BJ (cell line): ENCODE measurements at regions not wholly inside any gene's neighbourhood (a gene's known extent, or its start where the extent isn't known, plus 50 kb on each side); places are given as distances from the start of the nearest gene placed in this dataset.

Source experiments
- CTCF ChIA-PET: fragments of 350-600 bp; formaldehyde crosslinking; extraction: SDS; loops from one replicate; lab custom pipeline; 2021; ENCODE audit warnings: antibody characterized with exemption, inconsistent platforms; lab: Yijun Ruan, JAX
- POLR2A ChIA-PET: fragments of 300-600 bp; sonication (Branson Sonifier 250); formaldehyde crosslinking; extraction: SDS; loops from one replicate; lab custom pipeline; 2021; ENCODE audit warnings: antibody characterized with exemption; lab: Charles Lee
- DNase-seq: peaks from one replicate; pipeline ENCODE4 v3.0.0-alpha.2; 2011; ENCODE audit warnings: low read depth
- H3K27me3 ChIP-seq: 2 replicates; pipeline ENCODE4 v1.6.0; 2011; ENCODE audit warnings: low read length; ENCODE audit not compliant: control insufficient read depth, insufficient read depth
- H3K36me3 ChIP-seq: 2 replicates; pipeline ENCODE4 v1.5.1; 2011; ENCODE audit warnings: low read length; ENCODE audit not compliant: control insufficient read depth, insufficient read depth
- H3K4me3 ChIP-seq: 2 replicates; pipeline ENCODE4 v1.5.1; 2011; ENCODE audit warnings: low read depth, mild to moderate bottlenecking, control low read depth, low read length
- TF ChIP-seq, protein P1 (sequence below): IDR thresholded peaks from 2 replicates; pipeline ENCODE4 v1.5.1; 2011; ENCODE audit warnings: low read depth, mild to moderate bottlenecking, control low read depth, inconsistent platforms, low read length, moderate library complexity; ENCODE audit not compliant: insufficient read depth

DNA sequence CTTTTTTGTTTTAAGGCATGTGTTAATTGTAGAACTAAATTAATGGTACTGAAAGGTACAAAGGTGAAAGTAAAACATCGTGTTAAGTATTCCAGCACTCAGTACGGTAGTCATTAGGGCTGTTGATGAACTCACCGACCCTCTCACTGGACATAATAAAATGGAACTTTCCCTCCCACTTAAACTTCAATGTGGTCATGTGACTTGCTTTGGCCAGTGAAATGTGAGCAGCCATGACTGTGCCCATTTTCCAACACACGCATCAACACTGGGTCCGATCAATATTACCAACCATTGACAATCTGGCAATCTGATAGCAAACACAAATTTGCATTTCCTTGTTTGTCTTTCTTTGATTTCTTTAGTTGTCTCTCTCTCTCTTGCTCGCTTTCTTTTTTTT, 125.1 kb downstream of the SPP2 start:
- ChIA-PET POLR2A (no interaction called here), CTCF (no interaction called here)
- H3K36me3 ChIP-seq, result no peaks in the 10 kb centered on the region
- H3K27me3 ChIP-seq, result no peaks in the 10 kb centered on the region; the same call in 1 of the 2 replicates
- H3K4me3 ChIP-seq, result no peak overlapping the region
- no peak for DNase-seq
- TF ChIP-seq, protein P1, sequence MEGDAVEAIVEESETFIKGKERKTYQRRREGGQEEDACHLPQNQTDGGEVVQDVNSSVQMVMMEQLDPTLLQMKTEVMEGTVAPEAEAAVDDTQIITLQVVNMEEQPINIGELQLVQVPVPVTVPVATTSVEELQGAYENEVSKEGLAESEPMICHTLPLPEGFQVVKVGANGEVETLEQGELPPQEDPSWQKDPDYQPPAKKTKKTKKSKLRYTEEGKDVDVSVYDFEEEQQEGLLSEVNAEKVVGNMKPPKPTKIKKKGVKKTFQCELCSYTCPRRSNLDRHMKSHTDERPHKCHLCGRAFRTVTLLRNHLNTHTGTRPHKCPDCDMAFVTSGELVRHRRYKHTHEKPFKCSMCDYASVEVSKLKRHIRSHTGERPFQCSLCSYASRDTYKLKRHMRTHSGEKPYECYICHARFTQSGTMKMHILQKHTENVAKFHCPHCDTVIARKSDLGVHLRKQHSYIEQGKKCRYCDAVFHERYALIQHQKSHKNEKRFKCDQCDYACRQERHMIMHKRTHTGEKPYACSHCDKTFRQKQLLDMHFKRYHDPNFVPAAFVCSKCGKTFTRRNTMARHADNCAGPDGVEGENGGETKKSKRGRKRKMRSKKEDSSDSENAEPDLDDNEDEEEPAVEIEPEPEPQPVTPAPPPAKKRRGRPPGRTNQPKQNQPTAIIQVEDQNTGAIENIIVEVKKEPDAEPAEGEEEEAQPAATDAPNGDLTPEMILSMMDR, result no peak

DNA sequence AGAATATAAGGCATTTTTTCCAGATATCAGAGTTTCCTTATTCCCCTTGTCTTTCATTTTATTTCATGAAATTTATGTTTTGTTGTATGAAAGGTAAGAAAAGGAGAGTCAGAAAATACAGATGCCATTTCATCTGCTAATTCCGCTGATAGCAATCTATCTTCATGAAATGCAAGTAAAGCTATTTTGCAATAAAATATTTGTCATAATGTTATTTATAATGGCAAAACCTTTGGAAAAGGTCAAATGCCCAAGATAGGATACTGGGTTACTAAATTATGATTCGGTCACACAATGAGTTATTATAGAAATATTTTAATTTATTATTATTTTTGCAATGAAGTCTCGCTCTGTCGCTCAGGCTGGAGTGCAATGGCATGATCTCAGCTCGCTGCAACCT, 124.2 kb downstream of the SPP2 start:
- DNase-seq, result no peak
- CTCF ChIA-PET, result interaction anchor here (0.7 kb wide), 1 partner anchor 19 kb away, joined by 4 read pairs; no protein-coding TSS in a partner anchor
- Histone ChIP-seq H3K4me3 (no peak overlapping the region), H3K36me3 (no peaks in the 10 kb centered on the region), H3K27me3 (no peaks in the 10 kb centered on the region; the same call in 1 of the 2 replicates)
- POLR2A ChIA-PET, result no interaction called here
- TF ChIP-seq, protein P1, result no peak

DNA sequence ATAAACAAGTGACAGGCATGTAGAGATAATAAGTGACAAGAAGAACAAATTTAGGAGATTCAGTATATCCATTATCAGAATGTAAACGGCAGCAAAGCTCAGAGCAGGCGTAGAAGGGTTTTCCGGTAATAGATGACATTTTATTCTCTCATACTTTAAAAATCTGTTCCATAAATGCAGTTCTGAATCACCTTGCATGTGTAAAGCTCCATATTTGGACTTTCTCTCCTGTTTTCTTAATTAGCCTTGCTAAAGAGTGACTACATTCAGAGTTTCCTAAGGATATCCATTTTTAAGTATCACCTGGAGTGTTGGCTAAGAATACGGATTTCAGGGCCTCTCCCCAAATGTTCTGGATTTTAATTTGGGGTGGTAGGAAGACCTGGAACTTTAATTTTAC, 122.0 kb downstream of the SPP2 start:
- Histone ChIP-seq H3K36me3 (no peaks in the 10 kb centered on the region), H3K4me3 (no peak overlapping the region), H3K27me3 (no peaks in the 10 kb centered on the region; the same call in 1 of the 2 replicates)
- ChIA-PET CTCF (no interaction called here), POLR2A (no interaction called here)
- TF ChIP-seq, protein P1, result no peak
- no peak for DNase-seq

DNA sequence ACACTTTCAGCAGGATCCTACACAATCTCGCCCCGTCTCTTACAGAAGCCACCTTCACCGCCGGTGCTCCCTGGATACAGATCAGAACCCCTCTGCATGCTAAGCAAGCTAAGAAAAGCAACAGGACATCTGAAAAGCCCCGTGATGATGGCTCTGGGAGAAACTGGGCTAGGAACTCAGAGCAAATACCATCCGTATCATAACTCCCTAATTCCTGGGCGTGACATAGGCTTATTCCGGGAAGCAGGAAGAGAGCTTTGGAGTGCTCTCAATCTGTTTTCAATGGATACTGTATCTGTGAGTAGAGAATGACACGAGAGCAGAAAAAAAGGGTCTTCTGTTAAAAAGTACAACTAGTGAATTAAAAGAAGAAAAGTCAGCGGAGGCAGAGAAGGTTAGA, 121.6 kb downstream of the SPP2 start:
- Histone ChIP-seq H3K27me3 (no peaks in the 10 kb centered on the region; the same call in 1 of the 2 replicates), H3K4me3 (no peak overlapping the region), H3K36me3 (no peaks in the 10 kb centered on the region)
- no peak for DNase-seq
- POLR2A ChIA-PET, result no interaction called here
- TF ChIP-seq, protein P1, result no peak
- CTCF ChIA-PET, result no interaction called here

DNA sequence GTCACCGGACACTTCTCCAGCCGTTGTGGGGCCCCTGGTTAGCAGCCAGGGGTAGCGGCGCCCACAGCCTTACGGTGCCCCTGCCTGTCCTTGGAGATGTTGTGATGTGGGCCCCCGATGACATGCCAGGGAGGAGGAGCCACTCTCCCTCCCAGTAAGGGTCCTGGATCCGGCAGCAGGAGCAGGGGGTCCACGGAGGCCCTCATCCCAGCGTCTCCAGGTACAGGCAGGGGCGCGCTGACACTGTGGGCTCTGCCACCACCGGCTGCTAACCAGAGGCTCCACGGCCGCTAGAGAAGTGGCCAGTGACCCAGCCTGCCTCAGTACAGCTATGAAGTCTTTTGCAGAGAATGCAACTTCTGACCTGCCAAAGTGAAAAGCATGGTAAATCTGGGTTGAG, 121.2 kb downstream of the SPP2 start:
- H3K27me3 ChIP-seq, result no peaks in the 10 kb centered on the region; the same call in 1 of the 2 replicates
- CTCF ChIA-PET, result no interaction called here

More for the DNA sequence above, 121.2 kb downstream of the SPP2 start:
- no peak overlapping the region for H3K4me3 ChIP-seq
- H3K36me3 ChIP-seq, result no peaks in the 10 kb centered on the region
- POLR2A ChIA-PET, result no interaction called here
- TF ChIP-seq, protein P1, result no peak
- no peak for DNase-seq
